ENCODE measurements at regions not wholly inside any gene's neighbourhood (a gene's known extent, or its start where the extent isn't known, plus 50 kb on each side); places are given as distances from the start of the nearest gene placed in this dataset.

DNA sequence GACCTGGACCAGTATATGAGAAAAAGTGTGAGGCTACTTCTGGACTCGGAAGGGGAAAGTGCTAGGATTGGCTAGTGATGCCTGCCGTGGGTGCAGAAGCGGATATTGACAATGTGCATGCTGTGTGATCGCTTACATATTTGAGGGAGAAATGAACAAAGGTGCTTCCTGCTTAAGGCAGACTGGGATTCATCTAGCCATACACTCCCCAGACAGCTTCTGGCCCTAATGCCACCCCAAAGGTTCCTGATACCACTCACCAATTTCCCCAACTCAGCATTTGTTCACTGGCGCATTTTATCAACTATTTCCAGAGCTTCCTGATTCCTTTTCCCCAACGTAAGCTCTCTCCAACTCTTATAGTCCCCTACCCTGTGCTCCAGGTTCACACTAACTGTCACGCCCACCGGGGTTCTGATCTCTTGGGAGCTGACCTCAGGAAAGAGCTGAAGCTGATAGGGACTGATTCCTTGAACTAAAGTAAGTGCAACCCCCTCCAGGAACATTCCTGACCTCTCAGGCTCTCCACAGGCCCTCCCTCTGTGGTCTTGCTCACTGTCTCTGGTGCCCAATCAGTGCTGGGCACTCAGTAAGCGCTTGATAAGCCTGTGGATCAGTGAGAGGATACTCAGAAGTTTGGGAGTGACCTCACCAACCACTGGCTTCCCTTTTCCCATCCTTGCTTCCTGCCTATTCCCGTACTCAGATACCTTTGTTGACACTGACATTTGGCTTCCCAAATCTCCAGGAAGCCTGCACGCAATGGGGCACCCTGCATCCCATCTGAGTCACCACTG, 73.3 kb downstream of the MRPL14 start:
- CTCF ChIA-PET: no interaction called here
- ATAC-seq (no peak), DNase-seq (ENCODE audit: low read depth, low spot score) (no peak)
- H3K36me3 ChIP-seq (ENCODE audit: control insufficient read depth in 1 of 2, insufficient read depth in 2 of 2, low read length in 2 of 2): no peaks in the 10 kb centered on the region
- intact Hi-C loops (cut with micrococcal nuclease): no loop called here
- BruUV-seq (replicated peaks): no TSS peak
- no peaks in the 10 kb centered on the region for H3K79me2 ChIP-seq (ENCODE audit: insufficient read depth, low read length)
- H3K4me3 ChIP-seq (replicated peaks in 1 of 2; ENCODE audit: low read depth in 1 of 2, low read length in 2 of 2): no peak overlapping the region
- no peak overlapping the region for H3K4me2 ChIP-seq (ENCODE audit: low read length)
- no peaks in the 10 kb centered on the region for H3K9me2 ChIP-seq (ENCODE audit: insufficient read depth)
- no peaks in the 10 kb centered on the region for H3K27me3 ChIP-seq (ENCODE audit: insufficient read depth, low read length)
- H3K4me1 ChIP-seq (ENCODE audit: control insufficient read depth in 1 of 2, insufficient read depth in 2 of 2, low read length in 2 of 2): peaks cover 38 to 75% of the 10 kb centered on the region in 2 experiments
- H4K20me1 ChIP-seq (ENCODE audit: insufficient read depth): no peaks in the 10 kb centered on the region
- POLR2A ChIA-PET: interaction anchor here (1.1 kb wide), 1 partner anchor 10 kb away, joined by 3 read pairs; no protein-coding TSS in a partner anchor
- H2AFZ ChIP-seq (ENCODE audit: low read depth, low read length, poor library complexity, severe bottlenecking): no peak overlapping the region
- no peak overlapping the region for H3K9ac ChIP-seq (ENCODE audit: low read length)
- RAD21 ChIA-PET (ENCODE audit: low non-redundant PET in 1 of 2, low total read pairs in 2 of 2, uncharacterized antibody in 2 of 2, unreplicated experiment in 2 of 2): no interaction called here
- no peak for TF ChIP-seq ZFX (IDR thresholded peaks at IDR 0.05)
- TF ChIP-seq YY1 (IDR thresholded peaks at IDR 0.05; ENCODE audit: extremely low read depth, insufficient replicate concordance, low read depth, low read length): no peak
- no peak for TF ChIP-seq FOSL1 (IDR thresholded peaks at IDR 0.05; ENCODE audit: low read depth)
- no peak for TF ChIP-seq SRF (IDR thresholded peaks at IDR 0.05; ENCODE audit: low read depth)
- no peak for TF ChIP-seq SIN3A (IDR thresholded peaks at IDR 0.05; ENCODE audit: low read depth)
- no peak for TF ChIP-seq ZNF274 (IDR thresholded peaks at IDR 0.05; ENCODE audit: low read depth, low read length)
- TF ChIP-seq, protein P1, sequence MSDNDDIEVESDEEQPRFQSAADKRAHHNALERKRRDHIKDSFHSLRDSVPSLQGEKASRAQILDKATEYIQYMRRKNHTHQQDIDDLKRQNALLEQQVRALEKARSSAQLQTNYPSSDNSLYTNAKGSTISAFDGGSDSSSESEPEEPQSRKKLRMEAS (IDR thresholded peaks at IDR 0.05): no peak
- TF ChIP-seq SP1 (IDR thresholded peaks at IDR 0.05; ENCODE audit: low read depth): no peak
- no peak for TF ChIP-seq CBX3 (IDR thresholded peaks at IDR 0.05; ENCODE audit: low read depth)
- no peak for TF ChIP-seq TCF7L2 (IDR thresholded peaks at IDR 0.05; ENCODE audit: borderline replicate concordance, extremely low read depth, insufficient read depth, insufficient read length)
- no peak for TF ChIP-seq RAD21 (IDR thresholded peaks at IDR 0.05; ENCODE audit: low read depth)
- TF ChIP-seq JUND (IDR thresholded peaks at IDR 0.05): no peak
- no peaks in the 10 kb centered on the region for H3K9me3 ChIP-seq (ENCODE audit: control insufficient read depth in 1 of 2, insufficient read depth in 1 of 2, low read depth in 1 of 2, low read length in 2 of 2)
- H3K27ac ChIP-seq (ENCODE audit: low read depth, low read length): no peak overlapping the region

All from HCT116 (cell line).